NOMO-1 treated with DMSO at 0.1 percent for 48 hours (cell line): ENCODE measurements at regions not wholly inside any gene's neighbourhood (a gene's known extent, or its start where the extent isn't known, plus 50 kb on each side); places are given as distances from the start of the nearest gene placed in this dataset.

Experiments used
- DNase-seq: peaks from one replicate; lab custom pipeline; 2025; ENCODE audit not compliant: unreplicated experiment; lab: John Stamatoyannopoulos, UW

DNA sequence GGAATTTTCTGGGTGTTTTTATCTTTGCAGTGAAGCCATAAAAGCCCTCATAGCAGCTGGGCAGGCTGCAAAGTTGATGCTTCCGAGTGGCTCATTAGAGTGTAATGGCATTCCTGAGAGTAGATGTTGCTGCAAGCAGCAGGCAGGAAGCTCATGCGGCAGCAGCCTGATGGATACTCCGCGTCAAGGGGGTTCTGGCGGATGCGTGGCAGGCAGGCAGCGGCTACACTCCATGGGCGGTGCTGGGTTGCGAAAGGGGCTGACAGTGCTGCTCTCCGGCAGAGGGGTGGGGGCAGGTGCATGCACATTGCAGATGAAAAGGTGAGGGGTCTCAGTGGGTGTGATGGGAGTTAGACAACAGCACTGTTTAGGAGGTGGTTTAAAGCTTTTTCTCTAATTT is 93.2 kb upstream of the AJAP1 start:
- DNase-seq, result no peak

DNA sequence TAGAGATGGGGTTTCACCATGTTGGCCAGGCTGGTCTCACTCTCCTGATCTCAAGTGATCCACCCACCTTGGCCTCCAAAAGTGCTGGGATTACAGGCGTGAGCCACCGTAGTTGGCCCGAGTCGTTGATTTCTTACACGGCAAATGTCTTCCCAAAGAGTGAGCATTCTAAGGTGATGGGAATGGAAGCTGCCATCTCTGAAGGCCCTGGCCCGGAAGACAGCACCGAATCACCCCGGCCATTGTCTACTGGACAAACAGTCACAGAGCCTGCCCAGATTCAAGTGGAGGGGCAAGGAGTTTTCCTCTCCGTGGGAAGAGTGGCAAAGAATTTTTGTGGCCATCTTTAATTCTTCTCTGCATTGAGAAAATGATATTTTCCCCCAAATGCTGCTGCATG is 92.1 kb upstream of the AJAP1 start:
- no peak for DNase-seq

DNA sequence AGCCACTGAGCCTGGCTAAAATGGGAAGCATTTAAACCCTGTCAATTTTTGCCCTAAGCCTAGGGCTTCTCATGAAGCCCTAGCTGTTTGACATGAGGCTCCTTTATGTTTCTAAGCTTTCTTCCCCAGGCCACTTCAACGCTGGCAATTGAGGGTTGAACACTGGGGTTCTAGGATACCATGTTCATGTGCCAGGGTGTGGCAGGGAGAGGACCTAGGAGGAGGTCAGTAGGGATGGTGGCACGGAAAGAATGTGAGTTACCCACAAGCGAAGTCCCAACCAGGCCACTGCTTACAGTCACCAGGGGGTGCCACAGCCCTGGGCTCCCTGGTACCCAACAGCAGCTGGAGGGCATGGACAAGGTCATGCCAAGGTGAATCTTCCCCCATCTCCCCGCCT is 90.8 kb upstream of the AJAP1 start:
- no peak for DNase-seq

DNA sequence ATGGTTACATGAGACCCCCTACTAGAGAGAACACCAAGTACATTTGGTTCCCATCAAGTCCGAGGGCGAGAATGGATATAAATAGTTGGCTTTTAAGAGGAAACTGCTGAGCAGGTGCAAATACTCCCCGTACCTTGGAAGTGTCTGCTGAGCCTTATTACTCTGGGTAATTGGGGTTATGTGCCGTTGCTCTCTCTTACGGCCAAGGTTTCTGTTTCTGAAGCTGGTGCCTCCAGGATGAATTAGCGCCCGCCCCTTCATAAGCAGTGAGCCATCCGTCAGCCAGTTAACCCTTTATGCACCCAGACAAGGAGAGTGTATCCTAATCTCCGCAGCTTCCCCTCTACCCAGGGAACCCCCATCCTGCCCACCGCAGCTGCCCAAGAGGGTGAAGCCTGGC is 90.4 kb upstream of the AJAP1 start:
- DNase-seq, result no peak

DNA sequence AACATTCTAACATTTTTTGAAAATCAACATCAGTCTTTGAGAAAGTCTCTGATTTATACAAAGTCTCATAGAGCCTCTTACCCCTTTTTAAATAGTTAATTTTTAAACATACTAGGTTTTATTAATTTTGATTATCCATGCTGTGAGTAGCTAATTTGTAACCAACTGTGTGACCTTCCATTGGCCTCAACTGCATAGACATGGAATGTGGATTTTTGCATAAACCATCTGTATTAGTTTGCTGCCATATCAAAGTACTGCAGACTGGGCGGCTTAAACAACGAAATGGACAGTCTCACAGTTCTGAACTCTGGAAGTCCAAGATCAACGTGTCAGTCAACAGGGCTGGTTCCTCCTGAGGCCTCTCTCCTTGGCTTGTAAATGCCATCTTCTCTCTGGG is 89.2 kb upstream of the AJAP1 start:
- DNase-seq, result no peak

DNA sequence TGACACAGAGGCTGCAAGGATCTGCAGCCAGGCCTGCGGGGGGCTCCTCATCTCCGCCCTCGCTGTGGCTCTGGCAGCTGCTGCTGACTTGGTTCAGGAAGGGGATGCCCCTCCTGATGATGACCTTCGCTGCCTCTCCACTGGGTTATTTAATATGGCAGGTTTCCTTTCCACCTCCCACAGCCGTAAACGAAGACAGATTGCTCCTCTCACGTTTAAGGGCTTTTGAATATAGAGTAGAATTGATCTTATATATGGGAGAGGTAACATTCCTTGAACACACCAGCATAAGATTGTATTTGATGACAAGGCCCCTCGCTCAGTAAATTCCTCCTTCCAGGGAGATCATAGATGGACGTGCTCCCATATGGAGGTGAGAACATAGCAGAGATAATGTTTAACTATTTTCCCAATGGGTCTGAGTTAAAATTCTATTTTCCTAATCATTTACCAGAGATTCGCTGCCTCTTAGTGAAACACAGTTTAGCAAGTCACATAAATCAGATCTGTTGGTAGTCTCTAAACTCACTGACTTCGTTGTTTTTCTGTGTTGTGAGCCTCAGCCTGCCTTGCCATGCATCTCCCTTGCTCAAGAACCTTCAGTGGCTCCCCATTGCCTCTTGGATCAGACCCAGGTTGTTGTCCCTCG is 88.5 kb upstream of the AJAP1 start:
- no peak for DNase-seq

DNA sequence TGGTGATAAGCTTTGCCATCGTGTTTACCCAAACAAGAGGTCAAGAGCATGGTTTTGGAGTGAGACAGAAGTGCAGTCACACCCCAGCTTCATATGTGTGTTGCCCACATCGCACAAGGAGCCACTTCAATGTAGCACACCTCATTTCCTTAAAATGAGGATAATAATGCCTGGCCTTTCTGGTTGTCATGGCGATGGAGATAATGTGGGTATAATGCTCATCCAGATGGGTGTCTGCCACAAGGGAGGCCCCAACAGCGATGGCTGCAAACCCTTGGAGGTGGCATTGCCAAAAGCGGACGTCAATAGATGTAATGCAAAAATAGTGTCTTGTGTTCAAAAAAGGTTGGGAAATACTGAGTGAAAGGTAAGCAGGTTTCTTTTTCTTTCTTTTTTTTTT is 83.1 kb upstream of the AJAP1 start:
- DNase-seq, result no peak

GRCh38 chr1:4573526-4573925 is 80.9 kb upstream of the AJAP1 start:
- no peak for DNase-seq

DNA sequence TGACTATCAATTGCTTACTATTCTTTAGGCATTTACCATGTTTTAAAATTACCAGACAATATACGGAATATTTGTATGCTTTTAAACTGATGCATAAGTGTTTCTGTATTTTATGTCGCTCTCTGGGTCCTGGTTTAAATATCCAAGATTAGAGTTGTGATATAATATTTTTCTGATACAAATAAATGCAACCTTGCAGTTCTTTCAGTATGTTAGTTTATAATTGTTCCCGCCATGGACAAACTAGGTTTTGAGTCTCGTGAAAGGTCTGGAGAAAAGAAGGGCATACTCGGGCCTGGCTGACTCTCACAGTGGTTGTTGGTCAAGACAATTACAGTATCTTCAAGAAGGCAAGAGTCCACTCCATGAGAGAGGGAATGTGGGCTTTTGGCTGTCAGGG is 72.6 kb upstream of the AJAP1 start:
- no peak for DNase-seq

DNA sequence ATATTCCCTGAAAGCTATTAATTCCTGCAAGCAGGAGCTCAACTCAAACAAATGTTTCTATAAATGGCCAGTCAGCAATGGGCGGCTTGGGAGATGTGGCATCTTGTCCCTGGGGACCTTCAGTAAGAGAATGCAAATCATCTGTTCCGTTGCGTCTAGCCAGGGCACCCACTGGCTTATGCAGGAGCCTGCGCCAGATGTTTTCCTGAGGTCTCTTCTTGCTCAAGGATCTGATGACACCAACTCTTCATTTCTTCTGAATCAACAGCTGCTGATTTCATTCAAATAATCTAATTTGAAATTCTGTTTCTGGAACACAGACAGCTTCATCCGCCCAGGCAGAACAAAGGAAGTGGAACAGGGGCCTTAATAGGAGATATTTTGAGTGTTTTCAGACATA is 70.0 kb upstream of the AJAP1 start:
- no peak for DNase-seq

DNA sequence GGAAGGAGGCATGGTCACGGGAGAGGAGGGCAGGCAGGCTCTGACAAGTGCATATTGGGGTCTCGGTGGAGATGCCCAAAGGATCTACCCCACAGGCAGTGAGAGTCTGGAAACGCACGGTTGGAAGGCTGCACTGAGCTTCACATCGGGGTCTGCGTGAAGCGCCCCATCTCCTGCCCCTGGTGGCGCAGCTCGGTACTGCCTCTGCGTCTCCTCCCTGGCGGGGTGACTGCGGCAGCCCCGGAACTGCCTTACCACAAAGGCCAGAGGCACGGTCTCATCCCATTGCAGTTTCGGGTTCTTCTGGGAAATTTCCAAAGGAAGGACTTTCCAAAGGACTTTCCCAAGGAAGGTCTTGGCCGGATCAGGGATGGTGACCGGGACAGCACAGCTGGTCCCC is 69.2 kb upstream of the AJAP1 start:
- no peak for DNase-seq

GRCh38 chr1:4585705-4586104 is 68.7 kb upstream of the AJAP1 start:
- DNase-seq, result no peak

DNA sequence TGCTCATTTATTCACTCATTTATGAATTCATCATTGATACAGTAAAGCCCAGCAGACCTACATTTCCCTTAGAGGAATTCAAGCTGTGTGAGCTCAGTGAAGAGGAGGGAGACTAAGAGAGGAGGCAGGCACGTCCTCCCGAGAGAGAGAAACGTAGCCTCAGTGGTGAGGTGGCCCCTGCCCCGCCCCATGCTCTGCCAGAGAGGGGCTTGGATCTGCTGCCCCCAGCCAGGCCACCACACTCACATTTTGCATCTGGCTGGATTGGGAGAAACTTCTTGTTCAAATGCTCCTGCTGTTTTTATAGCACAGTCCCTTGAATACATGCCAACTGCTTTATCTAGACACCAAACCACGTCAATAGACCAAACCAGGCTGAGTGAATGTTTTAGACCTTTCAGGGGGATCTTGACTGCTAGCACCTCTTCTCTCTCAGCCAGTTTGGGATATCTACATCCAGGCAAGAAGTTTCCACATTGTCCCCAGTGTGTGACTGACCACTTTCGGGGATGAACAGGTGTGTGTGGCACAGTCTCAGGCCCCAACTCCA is 67.7 kb upstream of the AJAP1 start:
- DNase-seq, result no peak

DNA sequence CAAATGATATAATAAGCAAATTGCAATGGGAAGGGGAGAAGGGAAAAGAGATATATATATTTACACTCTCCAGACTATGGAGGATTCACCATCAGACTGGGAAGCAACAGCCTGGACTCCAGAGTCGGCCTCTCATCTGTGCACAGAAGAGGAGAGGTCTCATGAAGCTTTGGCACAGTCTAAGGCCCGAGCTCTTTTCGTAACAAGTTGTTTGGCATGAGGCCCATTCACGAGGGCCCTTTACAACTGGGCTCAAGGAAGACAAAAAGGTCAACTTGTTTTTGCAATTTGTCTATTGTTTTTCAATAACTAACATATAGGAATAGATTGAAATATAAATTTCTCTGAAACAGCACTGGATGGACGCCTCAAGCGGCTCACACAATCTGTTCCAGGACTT is 66.7 kb upstream of the AJAP1 start:
- DNase-seq, result no peak

DNA sequence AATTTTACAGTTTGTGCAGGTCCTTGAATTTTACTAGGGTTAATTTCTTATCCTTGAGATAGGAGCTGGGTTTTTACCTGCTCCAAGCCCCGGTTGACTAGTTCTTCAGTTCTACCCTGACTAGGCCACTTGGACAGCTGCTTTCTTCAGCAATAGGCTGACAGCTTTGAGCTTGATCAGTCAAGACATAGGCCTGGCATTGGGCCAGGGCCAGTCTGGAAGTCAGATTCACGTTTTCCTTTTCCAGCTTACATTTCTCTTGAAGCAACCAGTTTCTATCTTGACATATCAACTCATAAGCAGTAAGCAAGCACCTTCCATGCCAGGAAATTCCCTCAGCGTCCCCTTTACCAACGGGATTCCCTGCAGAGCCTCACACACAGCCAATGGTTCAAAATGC is 63.7 kb upstream of the AJAP1 start:
- no peak for DNase-seq

GRCh38 chr1:4591926-4592325 is 62.5 kb upstream of the AJAP1 start:
- no peak for DNase-seq

GRCh38 chr1:4593106-4593505 is 61.3 kb upstream of the AJAP1 start:
- no peak for DNase-seq

GRCh38 chr1:4594286-4594991 is 60.0 kb upstream of the AJAP1 start:
- no peak for DNase-seq

DNA sequence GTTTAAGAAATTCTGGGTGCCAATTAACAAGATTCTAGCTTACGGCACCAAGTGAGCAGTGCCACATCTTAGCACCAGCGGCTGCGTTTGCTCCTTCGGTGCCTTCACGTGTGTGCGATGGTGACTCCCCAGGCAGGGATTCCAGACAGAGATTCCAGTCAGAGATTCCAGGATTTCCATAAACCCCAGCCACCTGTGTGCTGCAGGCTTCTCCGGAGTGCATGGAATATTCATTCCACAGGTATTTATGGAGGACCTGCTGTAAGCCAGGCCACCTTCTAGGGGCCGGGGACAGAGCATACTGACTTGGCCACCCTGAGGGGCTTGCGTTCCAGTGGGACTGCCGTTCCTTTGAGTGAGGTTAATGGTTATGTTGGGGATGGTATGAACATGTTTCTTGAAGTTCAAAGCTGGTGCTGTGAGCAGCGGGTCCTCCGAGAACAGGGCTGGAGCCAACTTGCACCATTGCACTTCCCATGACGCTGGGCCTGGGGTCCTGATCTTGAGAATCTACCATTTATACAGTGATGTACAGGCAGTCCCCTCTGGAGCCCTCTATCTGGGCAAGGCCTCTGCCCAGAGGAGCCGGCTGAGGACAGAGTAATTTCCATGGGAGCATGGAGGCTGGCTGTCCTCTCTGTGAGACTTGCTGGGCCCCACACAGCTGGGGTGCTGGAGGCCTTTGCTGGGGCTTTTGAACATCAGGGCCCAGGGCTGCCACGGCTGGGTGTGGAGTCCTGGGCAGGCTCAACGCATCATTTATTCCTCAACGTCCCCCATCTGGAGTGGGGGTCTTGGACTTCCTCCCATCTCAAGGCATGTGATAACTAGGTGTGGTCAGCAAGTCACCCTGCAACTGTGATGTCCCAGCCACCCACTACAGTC is 58.8 kb upstream of the AJAP1 start:
- no peak for DNase-seq

DNA sequence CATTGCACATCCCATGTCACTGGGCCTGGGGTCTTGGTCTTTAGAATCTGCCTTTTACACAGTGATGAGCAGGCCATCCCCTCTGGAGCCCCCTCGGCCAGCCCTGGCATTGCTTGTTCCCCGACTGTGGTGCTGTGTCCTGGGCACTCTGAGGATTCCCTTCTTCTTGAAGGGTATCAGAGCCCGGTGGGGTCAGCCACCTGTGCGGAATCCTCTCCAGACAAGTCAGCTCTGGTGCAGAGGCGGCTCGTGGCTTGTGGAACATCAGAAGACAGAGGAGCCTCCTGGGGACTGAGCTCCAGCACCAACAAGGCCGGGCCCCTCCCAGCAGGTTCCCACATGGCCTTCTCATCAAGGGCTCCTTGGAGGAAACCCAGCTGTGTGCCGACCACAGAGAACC is 57.9 kb upstream of the AJAP1 start:
- DNase-seq, result no peak

GRCh38 chr1:4597020-4597419 is 57.4 kb upstream of the AJAP1 start:
- DNase-seq, result no peak

GRCh38 chr1:4598561-4598960 is 55.8 kb upstream of the AJAP1 start:
- DNase-seq, result no peak
